H1 (cell line): ENCODE measurements at regions not wholly inside any gene's neighbourhood (a gene's known extent, or its start where the extent isn't known, plus 50 kb on each side); places are given as distances from the start of the nearest gene placed in this dataset.

Source experiments
- CTCF ChIA-PET: fragments of 300-600 bp; sonication (Branson Sonifier 250); formaldehyde crosslinking; loops from one replicate; lab custom pipeline; 2021; ENCODE audit not compliant: partially characterized antibody; lab: Charles Lee
- POLR2A ChIA-PET: fragments of 300-600 bp; sonication (Branson Sonifier 250); formaldehyde crosslinking; loops from one replicate; lab custom pipeline; 2021; ENCODE audit warnings: inconsistent platforms; ENCODE audit not compliant: partially characterized antibody; lab: Charles Lee
- DNase-seq, 2 experiments: peaks; one replicate each; pipeline versions ENCODE4 v3.0.0 to v3.0.0-alpha.2; 2010 to 2022; ENCODE audit warnings: low spot score in 2 of 2, low read depth in 1 of 2, mixed read lengths in 1 of 2
- FAIRE-seq: peaks from 2 replicates; lab custom pipeline; 2011; peaks lifted over from hg19 to GRCh38; lab: Jason Lieb, UNC
- H2AFZ ChIP-seq: 2 replicates; pipeline ENCODE4 v1.8.1; 2012; ENCODE audit warnings: low read length, inconsistent platforms
- H2AK5ac ChIP-seq: 2 replicates; pipeline ENCODE4 v1.6.1; 2013; ENCODE audit warnings: low read depth, low read length
- H2BK120ac ChIP-seq: replicated peaks from 2 replicates; pipeline ENCODE3; 2013; ENCODE audit warnings: low read depth, low read length, inconsistent platforms
- H2BK12ac ChIP-seq: 2 replicates; pipeline ENCODE4 v1.6.1; 2013; ENCODE audit warnings: low read depth, low read length
- H2BK15ac ChIP-seq: 2 replicates; pipeline ENCODE4 v1.6.1; 2013; ENCODE audit warnings: low read length
- H2BK20ac ChIP-seq: 2 replicates; pipeline ENCODE4 v1.6.1; 2013; ENCODE audit warnings: low read length
- H2BK5ac ChIP-seq: 2 replicates; pipeline ENCODE4 v1.6.1; 2013; ENCODE audit warnings: low read depth, low read length
- H3K14ac ChIP-seq: 2 replicates; pipeline ENCODE4 v1.6.1; 2013; ENCODE audit warnings: inconsistent platforms; ENCODE audit not compliant: insufficient read length
- H3K18ac ChIP-seq: 2 replicates; pipeline ENCODE4 v1.6.1; 2013; ENCODE audit warnings: low read length; ENCODE audit errors: extremely low read depth
- H3K23ac ChIP-seq: 2 replicates; pipeline ENCODE4 v1.6.1; 2013; ENCODE audit warnings: inconsistent platforms; ENCODE audit not compliant: insufficient read length
- H3K23me2 ChIP-seq: 2 replicates; pipeline ENCODE4 v1.6.1; 2013; ENCODE audit warnings: low read depth, low read length
- H3K27ac ChIP-seq: 2 replicates; pipeline ENCODE4 v1.6.1; 2011; ENCODE audit warnings: low read depth, low read length, inconsistent platforms
- H3K27me3 ChIP-seq, 4 experiments: replicated peaks in 1 of 4; 1 replicate in 1 of 4; 2 replicates in 3 of 4; pipeline versions ENCODE4 v1.6.1 to v1.8.1; 2011 to 2013; ENCODE audit warnings: low read length in 3 of 4, mild to moderate bottlenecking in 3 of 4, inconsistent platforms in 2 of 4, mixed read lengths in 2 of 4, moderate library complexity in 1 of 4; ENCODE audit not compliant: control insufficient read depth in 3 of 4, insufficient read depth in 3 of 4; ENCODE audit errors: extremely low read depth in 1 of 4
- H3K36me3 ChIP-seq, 4 experiments: 2 replicates each; pipeline versions ENCODE4 v1.6.1 to v1.8.1; 2011 to 2013; ENCODE audit warnings: mild to moderate bottlenecking in 4 of 4, low read length in 3 of 4, moderate library complexity in 2 of 4, control low read depth in 1 of 4, inconsistent platforms in 1 of 4; ENCODE audit not compliant: insufficient read depth in 4 of 4, control insufficient read depth in 2 of 4
- H3K4ac ChIP-seq: replicated peaks from 2 replicates; pipeline ENCODE3; 2013; ENCODE audit warnings: low read length, low read depth, mixed read lengths, inconsistent platforms; ENCODE audit not compliant: insufficient read length
- H3K4me1 ChIP-seq, 4 experiments: replicated peaks in 1 of 4; 1 replicate in 1 of 4; 2 replicates in 3 of 4; pipeline versions ENCODE4 v1.6.1 to v1.8.1; 2011 to 2013; ENCODE audit warnings: low read length in 3 of 4, inconsistent platforms in 2 of 4, mixed read lengths in 1 of 4; ENCODE audit not compliant: insufficient read depth in 4 of 4, control insufficient read depth in 3 of 4
- H3K4me2 ChIP-seq, 2 experiments: 2 replicates each; pipeline versions ENCODE4 v1.6.1 to v1.8.1; 2011 to 2013; ENCODE audit warnings: low read depth in 2 of 2, low read length in 2 of 2, control low read depth in 1 of 2, inconsistent platforms in 1 of 2, mild to moderate bottlenecking in 1 of 2; ENCODE audit not compliant: insufficient read depth in 1 of 2
- H3K4me3 ChIP-seq, 4 experiments: fragments of 200-600, 300-600 bp in 1 of 4; sonication (generic), shearing (Covaris generic), sonication (Bioruptor Twin) in 1 of 4; 2 replicates each; pipeline versions ENCODE4 v1.5.1 to v1.8.1; 2011 to 2016; ENCODE audit warnings: low read length in 4 of 4, low read depth in 3 of 4, control low read depth in 2 of 4, inconsistent platforms in 2 of 4, mild to moderate bottlenecking in 2 of 4, mixed read lengths in 1 of 4, moderate library complexity in 1 of 4; ENCODE audit not compliant: insufficient read depth in 2 of 4; ENCODE audit errors: extremely low read depth in 1 of 4
- H3K56ac ChIP-seq: replicated peaks from 2 replicates; pipeline ENCODE3; 2013; ENCODE audit warnings: low read depth, mild to moderate bottlenecking, mixed read lengths, low read length, inconsistent platforms; ENCODE audit not compliant: insufficient read length
- H3K79me1 ChIP-seq: 2 replicates; pipeline ENCODE4 v1.6.1; 2013; ENCODE audit warnings: low read depth, low read length, control low read depth
- H3K79me2 ChIP-seq, 2 experiments: 2 replicates each; pipeline versions ENCODE4 v1.6.1 to v1.8.1; 2012 to 2013; ENCODE audit warnings: low read length in 2 of 2, mild to moderate bottlenecking in 2 of 2, inconsistent platforms in 1 of 2; ENCODE audit not compliant: insufficient read depth in 2 of 2, control insufficient read depth in 1 of 2
- H3K9ac ChIP-seq, 4 experiments: replicated peaks in 1 of 4; 1 replicate in 1 of 4; 2 replicates in 3 of 4; pipeline versions ENCODE4 v1.6.1 to v1.8.1; 2011 to 2013; ENCODE audit warnings: low read depth in 3 of 4, low read length in 3 of 4, control low read depth in 2 of 4, mild to moderate bottlenecking in 2 of 4, moderate library complexity in 2 of 4, inconsistent platforms in 1 of 4; ENCODE audit errors: extremely low read depth in 1 of 4
- H3K9me3 ChIP-seq, 2 experiments: 2 replicates each; pipeline versions ENCODE4 v1.6.1 to v1.8.1; 2012 to 2013; ENCODE audit warnings: mild to moderate bottlenecking in 2 of 2, moderate library complexity in 2 of 2, control low read depth in 1 of 2, inconsistent platforms in 1 of 2, low read depth in 1 of 2, low read length in 1 of 2, mixed read lengths in 1 of 2; ENCODE audit not compliant: insufficient read depth in 2 of 2
- H4K20me1 ChIP-seq, 2 experiments: replicated peaks in 1 of 2; 2 replicates each; pipeline versions ENCODE3 to v1.8.1; 2011 to 2013; ENCODE audit warnings: inconsistent platforms in 2 of 2, low read length in 2 of 2, mild to moderate bottlenecking in 1 of 2; ENCODE audit not compliant: insufficient read depth in 2 of 2, control insufficient read depth in 1 of 2
- H4K5ac ChIP-seq: 2 replicates; pipeline ENCODE4 v1.6.1; 2013; ENCODE audit warnings: low read length, low read depth, mixed read lengths, inconsistent platforms; ENCODE audit not compliant: insufficient read length
- H4K8ac ChIP-seq: 2 replicates; pipeline ENCODE4 v1.8.0; 2013; ENCODE audit warnings: mild to moderate bottlenecking, moderate library complexity, low read length, inconsistent platforms; ENCODE audit not compliant: insufficient read depth; ENCODE audit errors: extremely low read depth
- H4K91ac ChIP-seq: replicated peaks from 2 replicates; pipeline ENCODE3; 2013; ENCODE audit warnings: low read length, mixed read lengths, inconsistent platforms; ENCODE audit not compliant: insufficient read length
- RAD21 ChIP-seq, 2 experiments: IDR thresholded peaks in 1 of 2; conservative IDR thresholded peaks in 1 of 2; 2 replicates each; pipeline ENCODE4 v1.6.1; 2011; ENCODE audit warnings: low read depth in 2 of 2, low read length in 2 of 2, improper control_type of control experiment in 1 of 2, inconsistent platforms in 1 of 2, mild to moderate bottlenecking in 1 of 2, moderate library complexity in 1 of 2
- SAP30 ChIP-seq: fragments of 300-600 bp; sonication (generic); IDR thresholded peaks from 2 replicates; pipeline ENCODE4 v1.7.1; 2012; ENCODE audit warnings: low read length, moderate library complexity, mild to moderate bottlenecking, inconsistent platforms; ENCODE audit not compliant: insufficient read depth, insufficient replicate concordance
- WGBS, 2 experiments: shearing (Covaris generic) in 1 of 2; methylation state at CpG; one replicate each; pipeline versions ENCODE4 v1.1.6 to v1.1.7; 2013 to 2015; ENCODE audit warnings: low lambda C conversion rate in 2 of 2, mixed read lengths in 2 of 2, inconsistent platforms in 1 of 2, low coverage in 1 of 2, missing lambda C conversion rate in 1 of 2; ENCODE audit not compliant: insufficient replicate concordance in 2 of 2, insufficient coverage in 1 of 2, insufficient read length in 1 of 2; ENCODE audit errors: extremely low coverage in 1 of 2, missing lambda C conversion rate in 1 of 2; 5-methylcytosine and 5-hydroxymethylcytosine counted together

GRCh38 chr12:5280086-5280485 lies 151.8 kb upstream of the NTF3 start:
- no peak overlapping the region for H3K14ac ChIP-seq
- no peak overlapping the region for H3K9ac ChIP-seq
- no peak overlapping the region for H4K91ac ChIP-seq
- WGBS, 2 experiments, result 70% methylated on average over 5 of the region's 5 CpGs; no CpG with 5 or more reads in 1 of the 2 experiments
- H2BK20ac ChIP-seq, result no peak overlapping the region
- H3K4ac ChIP-seq, result no peak overlapping the region
- H2AFZ ChIP-seq, result no peak overlapping the region
- H3K23me2 ChIP-seq, result no peaks in the 10 kb centered on the region
- CTCF ChIA-PET, result no interaction called here
- no peaks in the 10 kb centered on the region for H3K36me3 ChIP-seq
- H2BK12ac ChIP-seq, result no peak overlapping the region
- no peaks in the 10 kb centered on the region for H3K27me3 ChIP-seq
- H4K5ac ChIP-seq, result no peak overlapping the region
- FAIRE-seq (no peak), DNase-seq (no peak)
- no peak overlapping the region; a peak in 1 of 4 replicates for H3K4me2 ChIP-seq
- no peak overlapping the region for H3K18ac ChIP-seq
- TF ChIP-seq RAD21 (IDR thresholded peaks at IDR 0.05 in 1 of 2, conservative IDR thresholded peaks at IDR 0.05 in 1 of 2; ENCODE audit: low read depth in 2 of 2, low read length in 2 of 2), result 0 out of 4 replicates have a peak, but pooled peaks of 1 of the 2 experiments have one; percentile 4
- TF ChIP-seq SAP30, result no peak
- H3K27ac ChIP-seq, result no peak overlapping the region
- H3K56ac ChIP-seq, result no peak overlapping the region
- no peak overlapping the region for H2BK120ac ChIP-seq
- H3K9me3 ChIP-seq, result no peaks in the 10 kb centered on the region
- H2AK5ac ChIP-seq, result no peak overlapping the region
- H2BK15ac ChIP-seq, result no peak overlapping the region
- POLR2A ChIA-PET, result no interaction called here
- H2BK5ac ChIP-seq, result no peak overlapping the region
- no peaks in the 10 kb centered on the region for H4K20me1 ChIP-seq
- no peak overlapping the region for H3K4me3 ChIP-seq
- H3K79me1 ChIP-seq, result no peaks in the 10 kb centered on the region
- H3K4me1 ChIP-seq, result no peaks in the 10 kb centered on the region
- H4K8ac ChIP-seq, result no peak overlapping the region
- H3K23ac ChIP-seq, result no peak overlapping the region
- no peaks in the 10 kb centered on the region for H3K79me2 ChIP-seq
